Fibroblast of lung (primary cell): ENCODE measurements at regions not wholly inside any gene's neighbourhood (a gene's known extent, or its start where the extent isn't known, plus 50 kb on each side); places are given as distances from the start of the nearest gene placed in this dataset.

Experiments
- CTCF ChIP-seq, 2 donors: IDR thresholded peaks in 1 of 2; conservative IDR thresholded peaks in 1 of 2; 1 replicate in 1 of 2; 2 replicates in 1 of 2; pipeline ENCODE4 v1.5.1; 2011 to 2012; ENCODE audit warnings: low read length in 2 of 2, control low read depth in 1 of 2, inconsistent platforms in 1 of 2, low read depth in 1 of 2, mild to moderate bottlenecking in 1 of 2
- EZH2 ChIP-seq: IDR thresholded peaks from 2 replicates; pipeline ENCODE4 v1.5.1; 2012; ENCODE audit warnings: low read length, control low read depth, mild to moderate bottlenecking; ENCODE audit errors: missing control alignments

DNA sequence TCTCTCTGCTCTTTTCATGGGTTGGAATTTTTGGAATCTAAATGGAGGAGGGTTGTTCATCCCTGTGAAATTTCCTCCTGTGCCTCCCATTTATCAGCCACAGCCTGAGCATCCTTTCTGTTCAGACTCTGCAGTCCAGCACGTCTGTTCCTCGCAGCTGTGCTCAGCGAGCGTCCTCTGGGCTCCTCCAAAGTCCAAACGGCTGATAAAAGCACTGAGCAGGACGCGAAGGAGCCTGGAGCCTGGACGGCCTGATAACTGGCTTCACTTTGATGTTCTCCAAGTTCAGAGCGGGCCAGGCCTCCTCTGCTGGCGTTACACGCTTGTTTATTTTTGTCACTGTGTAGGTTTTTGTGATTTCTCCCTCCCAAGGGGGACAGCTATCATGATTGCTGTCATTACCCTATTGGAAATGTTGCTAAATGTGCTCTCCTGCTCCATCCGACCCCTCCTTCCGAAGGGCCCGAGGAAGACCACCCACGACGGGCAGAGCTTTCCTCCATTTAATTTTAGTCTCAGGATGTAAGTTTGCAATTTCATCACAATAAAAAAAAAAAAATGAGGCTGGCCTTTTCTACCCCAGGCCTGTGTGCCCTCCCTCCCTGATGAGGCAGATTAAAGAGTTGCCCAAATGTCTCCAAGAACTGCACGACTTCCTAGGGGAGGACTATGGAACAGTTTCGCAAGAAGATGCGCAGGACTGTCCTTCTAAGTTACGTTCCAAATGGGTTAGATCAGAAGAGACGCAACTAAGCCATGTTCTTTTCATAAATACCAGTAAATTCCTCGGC is 290.5 kb upstream of the FOXF1 start:
- TF ChIP-seq EZH2 (no peak), CTCF (conservative IDR thresholded peaks at IDR 0.05 in 1 of 2, IDR thresholded peaks at IDR 0.05 in 1 of 2; ENCODE audit: low read depth in 1 of 2, low read length in 2 of 2) (no peak)
